ENCODE measurements at regions not wholly inside any gene's neighbourhood (a gene's known extent, or its start where the extent isn't known, plus 50 kb on each side); places are given as distances from the start of the nearest gene placed in this dataset.

DNA sequence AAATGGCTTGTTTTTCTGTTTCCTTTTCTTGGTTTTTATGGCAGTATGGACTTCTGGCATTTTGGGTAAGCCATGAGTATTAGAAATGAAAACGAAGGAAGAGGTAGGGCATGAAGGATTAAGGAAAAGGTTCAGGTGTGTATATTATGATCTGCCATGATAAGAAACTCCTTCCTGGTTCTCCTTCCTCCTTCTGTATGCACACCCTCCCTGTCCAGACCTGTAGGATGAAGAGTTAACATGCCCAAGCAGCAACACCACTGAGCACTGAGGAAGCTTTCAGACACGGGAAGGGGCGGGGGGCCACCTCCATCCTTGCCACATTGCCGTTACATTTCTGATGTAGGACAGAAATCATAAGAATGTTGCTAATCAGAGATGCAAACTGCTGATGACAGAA lies 361.0 kb upstream of the ZMIZ1 start:
- DNase-seq (ENCODE audit: low read depth in 3 of 3): no peak

DNA sequence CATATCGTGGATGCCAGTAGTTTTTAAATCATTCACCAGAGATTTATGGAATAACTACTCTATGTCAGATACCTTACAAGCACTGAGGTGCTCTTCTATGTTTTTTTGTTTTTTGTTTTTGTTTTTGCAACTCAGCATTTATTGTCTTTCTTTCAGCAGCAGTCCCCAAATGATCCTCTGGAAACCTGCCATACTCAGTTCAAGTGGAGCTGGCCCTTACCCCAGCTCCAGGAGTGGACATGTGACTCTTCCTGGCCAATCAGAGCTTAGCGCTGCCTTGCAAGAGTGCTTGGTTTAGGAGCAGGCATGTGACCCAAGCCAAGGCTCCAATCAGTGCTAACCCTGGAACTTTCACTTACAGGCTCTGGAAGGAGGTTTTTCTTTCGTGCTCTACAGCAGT lies 356.6 kb upstream of the ZMIZ1 start:
- no peak for DNase-seq (ENCODE audit: low read depth in 3 of 3)

DNA sequence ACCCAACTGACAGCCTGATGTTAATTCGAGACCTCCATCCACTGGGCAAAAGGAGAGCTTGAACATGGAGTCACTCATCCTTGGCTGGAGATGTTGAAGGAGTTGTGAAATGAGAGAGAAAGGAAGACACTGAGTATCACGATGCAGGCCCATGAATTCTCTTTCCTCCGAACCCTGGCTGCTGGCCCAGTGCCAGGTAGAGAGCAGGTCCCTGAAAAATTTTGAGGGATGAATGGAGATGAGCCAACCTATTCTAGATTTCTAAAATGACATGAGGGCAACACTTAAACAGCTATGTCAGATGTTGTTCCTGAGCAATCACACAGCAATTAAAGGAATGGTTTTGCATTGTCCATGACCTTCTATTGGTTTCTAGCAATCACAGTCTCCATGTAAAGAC lies 355.1 kb upstream of the ZMIZ1 start:
- no peak for DNase-seq (ENCODE audit: low read depth in 3 of 3)

DNA sequence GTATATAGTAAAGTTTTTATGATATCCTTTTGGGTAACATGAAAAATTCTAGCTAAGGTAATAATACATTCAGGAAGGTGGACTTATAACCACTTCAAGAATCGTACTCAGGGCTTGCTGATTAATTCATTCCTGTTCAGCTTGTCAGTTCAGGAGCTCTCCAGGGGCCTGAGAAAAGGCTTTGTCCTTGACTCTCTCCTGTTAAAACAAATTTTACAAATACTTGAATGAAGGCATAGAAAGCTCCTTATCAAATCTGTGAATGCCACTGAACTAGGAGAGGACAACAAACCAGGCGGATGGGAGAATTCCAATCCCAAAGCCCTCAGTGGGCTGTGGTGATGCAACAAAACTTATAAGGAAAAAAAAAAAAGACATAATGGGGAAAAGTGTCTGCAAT lies 354.5 kb upstream of the ZMIZ1 start:
- DNase-seq (ENCODE audit: low read depth in 3 of 3): no peak

DNA sequence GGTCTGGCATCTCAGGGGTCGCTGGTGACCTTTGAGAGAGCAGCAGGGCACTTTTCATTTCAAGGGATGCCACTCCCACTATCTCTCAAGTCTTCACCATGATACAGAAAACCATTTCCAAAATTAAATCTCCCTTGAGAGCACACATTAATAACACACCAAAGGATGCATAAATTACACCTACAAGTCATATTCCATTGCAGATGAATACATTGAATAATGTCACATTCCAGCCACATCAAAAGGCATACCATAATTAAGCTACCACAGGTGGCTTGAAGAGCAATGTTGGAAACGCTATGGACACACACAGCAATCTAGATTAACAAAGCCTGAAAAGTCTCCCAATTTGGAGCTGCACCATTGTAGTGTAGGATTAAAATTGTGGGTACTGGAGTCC lies 353.3 kb upstream of the ZMIZ1 start:
- DNase-seq (ENCODE audit: low read depth in 3 of 3): no peak

DNA sequence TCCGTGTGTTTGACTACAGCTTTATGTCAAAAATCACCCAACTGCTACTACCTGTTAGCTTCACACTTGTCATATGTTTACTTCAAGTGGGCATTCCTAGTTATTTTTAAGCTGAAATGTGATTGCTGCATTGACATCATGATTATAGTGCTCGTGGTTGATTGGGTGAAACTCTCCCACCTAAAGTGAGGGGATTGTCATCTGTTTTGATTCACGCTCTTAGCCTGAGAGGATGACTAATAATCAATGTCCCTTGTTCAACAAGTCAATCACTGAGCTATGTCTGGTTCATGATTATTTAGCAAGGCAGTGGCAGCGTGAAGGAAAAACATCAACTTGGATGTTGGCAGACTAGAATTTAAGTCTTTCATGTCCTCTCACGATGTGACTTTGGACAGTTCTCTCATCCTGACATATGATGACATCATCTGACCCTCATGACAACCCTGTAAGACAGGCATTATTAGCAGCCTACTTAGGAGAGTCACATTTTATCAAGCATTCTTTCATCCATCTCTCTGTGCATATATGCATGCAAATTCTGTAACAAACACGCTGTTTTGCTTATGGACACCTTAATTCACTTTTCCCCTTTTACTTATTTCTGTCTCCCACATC lies 352.6 kb upstream of the ZMIZ1 start:
- DNase-seq (ENCODE audit: low read depth in 3 of 3): no peak

DNA sequence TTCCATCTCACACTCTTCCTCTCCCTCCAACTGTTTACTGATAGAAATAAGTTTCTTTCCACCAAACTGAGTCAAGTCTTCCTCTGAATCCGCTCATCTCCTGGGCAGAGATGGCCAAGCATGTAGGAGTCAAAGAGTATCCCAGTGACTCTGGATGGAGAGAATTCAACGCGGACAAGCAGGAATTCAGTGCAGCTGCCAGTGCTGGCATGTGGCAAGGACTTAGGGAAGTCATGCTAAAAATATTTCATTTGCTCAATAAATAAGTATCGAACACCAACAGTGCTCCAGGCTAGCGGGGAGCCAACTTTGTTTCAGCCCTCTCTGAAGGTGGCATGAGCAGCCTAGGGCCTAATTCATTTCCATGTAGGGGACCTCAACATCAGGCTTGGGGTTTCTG lies 351.6 kb upstream of the ZMIZ1 start:
- no peak for DNase-seq (ENCODE audit: low read depth in 3 of 3)

DNA sequence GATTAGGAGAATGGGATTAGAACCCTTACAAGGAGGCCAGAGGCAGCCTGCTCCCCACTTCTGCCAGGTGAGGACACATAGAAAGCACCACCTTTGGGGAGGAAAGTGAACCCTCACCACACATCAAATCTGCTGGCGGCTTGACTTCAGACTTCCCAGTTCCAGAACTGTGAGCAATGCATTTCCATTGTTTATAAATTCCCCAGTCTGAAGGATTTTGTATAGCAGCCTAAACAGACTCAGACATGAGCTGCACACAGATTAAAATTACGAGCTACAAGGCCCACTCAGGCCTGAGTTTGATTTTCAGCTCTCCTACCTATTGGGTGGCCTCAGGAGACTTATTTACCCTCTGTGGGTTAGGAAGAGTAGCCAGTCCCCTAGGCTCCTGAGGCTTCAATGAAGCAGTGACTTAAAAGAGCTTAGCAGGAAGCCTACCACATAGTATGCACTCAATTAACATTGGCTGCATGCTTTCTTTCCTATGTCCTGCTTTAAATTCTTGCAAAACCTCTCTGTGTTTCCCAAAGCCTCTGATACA lies 350.7 kb upstream of the ZMIZ1 start:
- no peak for DNase-seq (ENCODE audit: low read depth in 3 of 3)

DNA sequence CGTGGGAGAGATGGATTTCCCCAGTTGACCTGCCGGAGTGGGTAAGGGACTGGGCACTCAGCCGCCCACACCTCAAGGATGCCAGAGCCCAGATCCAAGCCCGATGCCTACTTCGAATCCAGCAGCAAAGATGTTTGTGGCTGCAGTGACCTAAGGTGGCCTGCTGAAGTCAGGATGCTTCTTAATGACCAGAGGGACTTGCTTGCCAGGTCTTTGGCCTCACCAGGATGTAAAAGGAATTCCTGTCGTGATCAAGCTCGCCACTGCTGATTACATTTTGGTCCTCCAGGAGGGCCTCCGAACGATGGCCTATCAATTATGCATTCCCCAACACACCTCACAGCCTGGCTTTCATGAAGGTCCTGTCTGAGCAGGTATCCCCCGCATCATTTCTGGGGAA lies 349.5 kb upstream of the ZMIZ1 start:
- DNase-seq (ENCODE audit: low read depth in 3 of 3): no peak

DNA sequence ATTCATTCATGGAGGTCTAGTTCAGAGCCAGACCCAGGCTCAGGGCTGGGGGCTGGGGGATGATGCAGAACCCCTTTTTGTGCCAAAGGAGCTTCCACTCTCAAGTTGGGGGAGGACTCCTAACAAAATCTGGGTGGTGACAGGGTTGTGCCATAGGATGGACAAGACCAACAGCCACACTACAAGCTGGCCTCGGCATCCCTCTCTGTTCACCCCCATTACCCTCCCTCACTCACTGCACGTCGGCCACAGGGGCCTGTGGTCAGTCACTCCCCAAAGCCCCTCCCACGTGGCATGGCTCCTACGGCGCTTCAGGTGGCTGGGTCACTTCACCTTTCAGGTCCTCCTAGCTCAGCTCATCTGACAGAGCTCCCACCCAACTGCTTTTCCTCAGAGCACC lies 348.7 kb upstream of the ZMIZ1 start:
- no peak for DNase-seq (ENCODE audit: low read depth in 3 of 3)

DNA sequence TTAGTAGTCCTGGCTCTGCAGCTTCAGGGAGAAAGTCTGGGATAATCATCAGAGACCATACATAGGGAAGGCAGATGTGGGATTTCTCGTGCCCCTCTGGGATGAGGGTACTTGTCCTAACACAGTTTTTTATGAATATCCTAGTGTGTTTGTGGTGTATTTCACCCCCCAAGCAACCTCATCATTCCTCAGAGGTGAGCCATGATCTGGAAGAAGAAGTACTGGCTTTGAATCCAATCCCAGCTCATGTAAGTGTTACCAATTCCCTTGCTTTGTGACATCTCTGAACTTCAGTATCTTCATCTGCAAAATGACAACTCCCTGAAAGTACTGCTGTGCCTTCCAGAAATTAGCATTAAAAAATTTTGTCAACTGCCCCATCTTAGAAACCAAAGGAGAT lies 347.5 kb upstream of the ZMIZ1 start:
- DNase-seq (ENCODE audit: low read depth in 3 of 3): no peak

DNA sequence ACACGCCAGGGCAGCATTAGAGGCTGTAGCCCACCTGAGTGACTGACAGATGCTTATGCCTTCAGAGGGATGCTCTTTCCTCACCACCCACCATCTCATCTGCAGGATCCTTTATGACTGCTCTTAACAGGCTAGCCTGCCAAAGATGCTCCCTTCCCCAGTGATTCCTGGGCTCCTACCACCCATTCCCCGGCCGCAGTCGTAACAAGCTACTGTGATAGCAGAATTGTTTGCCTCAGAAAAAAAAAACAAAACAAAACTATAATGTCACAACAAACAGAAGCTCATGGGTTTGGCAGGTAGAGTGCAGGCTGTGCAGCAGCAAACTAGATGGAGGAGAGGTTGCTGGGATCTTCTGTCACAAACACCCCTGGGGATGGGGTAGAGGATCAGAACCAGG lies 343.9 kb upstream of the ZMIZ1 start:
- no peak for DNase-seq (ENCODE audit: low read depth in 3 of 3)

DNA sequence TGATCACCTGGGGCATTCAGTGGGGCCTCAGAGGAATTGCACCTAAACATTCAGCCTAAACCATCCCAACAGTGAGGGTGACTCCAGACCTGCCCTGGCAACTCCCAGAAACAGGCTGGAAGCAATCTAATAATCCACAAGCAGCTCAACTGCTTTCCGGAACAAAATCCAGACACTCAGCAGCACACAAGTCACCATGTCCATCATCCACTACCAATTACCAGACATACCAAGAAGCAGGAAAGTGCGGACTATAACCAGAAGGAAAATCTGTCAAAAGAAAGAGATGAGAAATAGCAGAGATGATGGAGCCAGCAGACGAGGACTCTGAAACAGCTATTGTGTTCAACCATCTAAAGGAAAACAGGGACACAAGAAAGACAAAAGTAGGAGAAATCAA lies 342.6 kb upstream of the ZMIZ1 start:
- no peak for DNase-seq (ENCODE audit: low read depth in 3 of 3)

DNA sequence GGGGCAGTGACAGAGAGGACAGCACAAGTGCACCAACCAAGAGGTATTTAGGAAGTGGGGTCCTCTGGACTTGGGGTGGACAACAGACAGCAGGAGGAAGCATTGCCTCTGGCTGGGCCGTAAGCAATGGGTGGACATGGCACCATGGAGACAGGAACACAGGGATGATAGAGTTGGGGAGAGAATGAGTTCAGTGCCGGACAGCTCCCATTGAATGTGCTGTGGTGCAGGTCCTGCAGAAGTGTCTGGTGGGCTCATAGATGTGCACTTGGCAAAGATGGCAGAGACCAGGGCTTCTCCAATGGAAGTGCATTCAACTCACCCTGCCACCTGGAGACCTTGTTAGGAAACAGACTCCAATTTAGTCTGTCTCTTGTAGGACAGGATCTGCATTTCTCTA lies 341.5 kb upstream of the ZMIZ1 start:
- DNase-seq (ENCODE audit: low read depth in 3 of 3): no peak

DNA sequence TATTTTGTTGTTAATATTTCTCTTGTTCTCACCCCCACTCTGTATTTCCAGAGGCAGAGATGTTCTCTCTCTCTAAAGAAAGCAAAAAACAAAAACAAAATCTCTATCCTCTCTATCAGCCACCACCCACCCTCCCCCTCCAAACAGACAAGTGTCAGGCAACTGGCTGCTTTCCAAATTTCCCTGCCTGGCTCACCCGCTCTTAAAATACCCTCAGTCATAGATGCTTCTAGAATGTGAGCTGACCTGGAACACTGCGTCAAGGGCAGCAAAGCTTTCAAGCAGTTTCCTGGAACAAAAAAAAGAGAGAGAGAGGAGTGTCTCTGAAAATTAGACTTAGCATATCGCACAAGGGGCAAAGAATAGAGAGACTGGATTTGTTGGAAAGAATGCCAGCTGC lies 341.0 kb upstream of the ZMIZ1 start:
- DNase-seq (ENCODE audit: low read depth in 3 of 3): no peak

DNA sequence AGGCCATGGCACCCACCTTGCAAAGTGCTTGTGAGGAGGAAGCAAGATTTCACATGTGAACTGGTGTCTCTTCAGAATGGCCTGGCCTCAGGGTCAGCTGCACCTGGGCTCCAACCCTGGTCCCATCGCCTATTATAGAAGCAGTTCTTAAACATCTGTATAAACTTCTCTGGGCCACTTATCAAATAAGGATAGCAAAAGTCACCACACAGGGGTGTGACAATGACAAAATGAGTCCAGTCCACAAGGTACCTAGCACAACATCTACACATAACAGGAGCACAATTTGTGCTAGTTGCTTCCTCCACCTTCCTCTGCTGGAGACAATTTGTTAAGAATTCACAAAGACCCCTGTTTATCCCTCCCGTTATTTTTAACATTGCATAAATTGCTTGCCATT lies 340.6 kb upstream of the ZMIZ1 start:
- no peak for DNase-seq (ENCODE audit: low read depth in 3 of 3)

DNA sequence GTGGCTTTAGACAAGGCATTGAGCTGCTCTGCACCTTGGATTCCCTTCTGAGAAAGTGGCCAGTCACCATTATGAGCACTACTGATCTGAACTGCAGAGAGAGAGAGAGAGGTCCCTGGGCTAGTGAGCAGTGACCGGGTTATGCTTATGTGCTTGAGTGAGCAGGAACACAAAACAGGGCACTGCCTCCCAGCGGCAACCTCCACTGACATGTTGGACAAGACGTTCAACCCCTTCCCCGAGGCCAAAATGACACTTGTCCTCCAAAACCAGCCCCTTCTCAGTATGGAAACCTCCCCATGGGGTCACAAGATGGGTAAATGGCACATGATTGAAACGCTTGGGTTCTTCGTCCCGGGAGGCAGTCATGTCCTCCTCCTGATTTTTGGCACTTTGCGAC lies 339.4 kb upstream of the ZMIZ1 start:
- DNase-seq (ENCODE audit: low read depth in 3 of 3): no peak

DNA sequence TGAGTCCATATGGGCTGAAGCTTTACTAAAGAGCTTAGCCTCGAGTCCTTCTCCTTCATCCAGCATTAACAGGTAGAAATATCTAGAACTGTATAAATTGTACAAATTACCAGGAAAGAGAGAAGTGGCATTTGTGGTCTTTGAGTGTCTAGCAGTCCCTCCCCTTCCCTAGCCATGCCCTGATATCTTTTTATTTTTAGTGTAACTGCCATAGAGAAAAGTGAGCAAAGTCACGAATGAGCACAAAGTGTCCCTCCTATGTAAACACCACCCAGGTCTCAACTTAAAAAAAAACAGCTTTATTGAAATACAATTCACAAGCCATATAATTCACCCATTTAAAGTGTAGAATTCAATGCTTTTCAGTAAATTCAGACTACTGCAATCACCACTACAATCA lies 339.0 kb upstream of the ZMIZ1 start:
- no peak for DNase-seq (ENCODE audit: low read depth in 3 of 3)

DNA sequence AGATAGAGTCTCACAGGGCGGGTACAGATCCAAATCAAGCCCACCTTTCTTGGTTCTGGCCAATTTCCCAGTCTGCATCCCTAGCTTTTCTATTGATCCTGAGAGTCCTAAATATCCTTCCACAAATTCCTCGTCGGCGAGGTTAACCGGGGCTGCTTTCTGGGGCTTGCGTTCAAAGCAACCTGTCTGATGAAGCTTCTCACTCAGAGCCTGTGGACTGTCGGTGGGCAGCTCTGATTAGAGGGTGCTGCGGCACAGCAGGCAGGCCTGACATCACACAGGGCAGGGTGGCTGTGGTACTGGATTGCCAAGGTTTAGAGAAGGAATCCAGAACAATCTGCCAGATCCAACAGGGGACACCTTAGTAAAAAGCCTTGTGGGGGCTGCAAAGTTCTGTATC lies 338.0 kb upstream of the ZMIZ1 start:
- no peak for DNase-seq (ENCODE audit: low read depth in 3 of 3)

DNA sequence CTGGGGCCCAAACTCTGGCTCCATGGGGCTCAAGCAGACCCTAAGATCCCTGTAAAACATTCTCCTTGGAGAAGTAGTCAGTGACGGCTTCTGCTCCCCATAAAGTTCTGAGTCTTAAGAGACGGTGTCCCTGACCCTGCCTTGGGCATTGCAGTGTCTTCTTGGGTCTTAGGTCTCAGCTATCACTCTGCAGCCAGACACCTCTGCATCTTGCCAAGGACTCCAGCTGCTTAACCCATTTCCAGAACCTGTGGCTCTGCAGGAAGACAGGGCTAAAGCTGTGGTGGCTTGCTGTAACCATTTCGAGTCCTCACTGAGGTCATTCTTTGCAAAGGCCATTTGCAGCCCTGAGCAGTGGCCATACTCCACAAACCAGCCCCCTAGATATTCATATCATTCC lies 337.1 kb upstream of the ZMIZ1 start:
- no peak for DNase-seq (ENCODE audit: low read depth in 3 of 3)

DNA sequence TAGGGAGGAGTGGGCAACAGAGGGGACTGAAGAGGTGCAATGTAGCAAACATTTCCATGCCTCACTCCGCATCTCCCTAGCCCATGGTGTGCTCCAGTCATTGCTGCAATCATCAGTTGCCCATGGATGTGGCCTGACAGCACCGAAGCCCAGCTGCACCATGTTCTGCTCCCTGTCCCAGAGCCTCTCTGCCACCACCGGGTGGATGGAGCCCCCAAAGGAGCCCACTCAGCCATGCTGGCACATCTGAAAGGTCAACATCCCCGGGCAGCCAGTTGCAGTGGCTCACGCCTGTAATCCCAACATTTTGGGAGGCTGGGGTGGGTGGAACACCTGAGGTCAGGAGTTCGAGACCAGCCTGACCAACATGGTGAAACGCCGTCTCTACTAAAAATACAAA lies 336.4 kb upstream of the ZMIZ1 start:
- no peak for DNase-seq (ENCODE audit: low read depth in 3 of 3)

DNA sequence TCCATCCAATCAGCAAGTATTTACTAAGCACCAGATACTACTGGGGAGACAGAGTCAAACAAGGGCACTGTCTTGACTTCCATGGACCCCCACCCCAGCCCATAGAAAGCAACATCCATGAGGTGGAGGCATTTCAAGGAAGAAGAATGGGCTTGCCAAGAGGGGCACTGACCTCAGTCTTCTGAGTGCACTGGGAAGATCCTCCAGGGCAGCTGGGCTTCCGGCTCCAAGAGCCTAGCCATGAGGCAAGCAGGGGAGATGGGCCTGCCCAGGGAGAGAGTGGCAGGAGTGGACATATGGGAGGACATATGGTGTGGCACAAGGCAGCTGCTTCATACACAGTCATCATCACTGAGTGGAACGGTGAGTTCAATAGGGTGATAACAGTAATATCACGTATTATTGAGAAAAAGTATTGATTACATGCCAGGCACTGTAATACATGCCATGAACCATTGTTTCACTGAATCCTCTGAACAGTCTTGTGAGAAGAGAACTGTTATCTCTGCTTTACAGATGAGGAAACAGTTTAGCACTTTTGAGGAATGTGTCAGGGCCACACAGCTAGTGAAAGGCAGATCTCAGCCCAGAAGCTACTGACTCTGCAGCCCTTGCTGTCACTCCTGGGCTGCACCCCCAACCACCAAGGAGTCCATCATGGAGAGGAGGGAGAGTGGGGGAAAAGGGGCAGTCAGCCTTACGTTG lies 331.7 kb upstream of the ZMIZ1 start:
- no peak for DNase-seq (ENCODE audit: low read depth in 3 of 3)

DNA sequence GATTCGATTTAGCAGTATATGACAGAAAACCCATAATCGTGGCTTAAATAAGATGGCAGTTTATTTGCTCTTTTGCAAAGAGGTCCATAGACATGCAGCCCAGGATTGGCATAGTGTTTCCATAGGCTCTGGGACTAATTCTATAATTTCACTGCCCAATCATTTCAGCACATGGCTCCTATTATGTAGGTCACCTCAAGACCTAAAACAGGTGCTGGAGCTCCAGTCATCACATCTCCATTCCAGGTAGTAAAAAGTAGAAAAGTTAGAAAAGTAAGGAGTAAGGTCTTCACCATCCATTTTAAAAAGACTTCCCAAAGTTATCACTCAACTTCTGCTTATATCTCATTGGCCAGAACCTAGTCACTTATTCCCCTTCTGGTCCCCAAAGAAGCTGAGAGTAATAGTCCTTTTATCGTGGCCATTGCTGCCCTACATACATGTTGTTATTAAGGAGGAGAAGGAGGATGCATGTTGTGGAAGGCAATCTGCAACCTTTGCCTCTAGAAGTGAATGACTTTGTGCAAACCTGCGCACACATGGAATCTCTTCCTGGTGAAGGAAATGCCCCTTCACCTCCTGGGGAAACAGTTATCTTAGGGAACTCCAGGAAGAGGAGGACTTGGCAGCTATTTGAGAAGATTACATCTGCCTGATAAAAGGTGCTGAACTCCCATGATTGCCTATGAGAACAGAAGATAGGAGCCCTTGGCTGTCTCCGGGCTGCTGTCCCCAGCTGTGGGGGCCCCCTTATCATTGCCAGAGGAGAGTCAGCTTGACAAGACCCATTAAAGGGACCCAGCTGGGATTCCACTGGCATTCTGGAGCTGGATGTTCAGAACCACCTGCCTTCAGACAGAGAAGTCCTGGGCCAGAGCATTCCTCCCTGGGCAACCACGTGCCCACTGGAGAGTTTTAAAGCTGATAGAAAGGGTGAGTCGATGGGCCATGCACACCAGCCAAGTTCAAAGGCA lies 330.6 kb upstream of the ZMIZ1 start:
- no peak for DNase-seq (ENCODE audit: low read depth in 3 of 3)
